HG02943 (cell line): ENCODE measurements at regions not wholly inside any gene's neighbourhood (a gene's known extent, or its start where the extent isn't known, plus 50 kb on each side); places are given as distances from the start of the nearest gene placed in this dataset.

Experiments used
- ATAC-seq: cut with Tn5 transposase; IDR thresholded peaks from one replicate; pipeline ENCODE4 v1.9.1; 2021; ENCODE audit warnings: mild to moderate bottlenecking, low read depth, moderate library complexity; ENCODE audit not compliant: unreplicated experiment

DNA sequence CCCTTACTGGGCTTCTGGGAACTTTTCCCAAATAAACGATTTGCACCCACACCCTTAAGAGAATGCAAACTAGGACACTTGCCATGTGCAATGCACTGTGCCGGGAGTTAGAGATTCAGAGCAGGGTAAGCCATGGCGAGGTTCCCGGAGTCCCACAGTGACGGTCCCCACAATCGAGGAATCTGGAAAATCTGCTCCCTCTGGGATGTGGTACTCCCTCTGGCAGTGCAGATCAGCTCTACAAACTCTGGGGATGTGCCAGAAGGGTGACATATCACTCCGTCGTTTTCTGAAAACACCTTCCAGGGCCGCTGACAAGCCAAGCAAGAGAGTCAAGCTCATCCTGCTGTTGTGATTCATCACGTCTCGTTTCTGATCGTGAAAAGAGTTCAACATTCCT, 537.5 kb downstream of the BCOR start:
- no peak for ATAC-seq

DNA sequence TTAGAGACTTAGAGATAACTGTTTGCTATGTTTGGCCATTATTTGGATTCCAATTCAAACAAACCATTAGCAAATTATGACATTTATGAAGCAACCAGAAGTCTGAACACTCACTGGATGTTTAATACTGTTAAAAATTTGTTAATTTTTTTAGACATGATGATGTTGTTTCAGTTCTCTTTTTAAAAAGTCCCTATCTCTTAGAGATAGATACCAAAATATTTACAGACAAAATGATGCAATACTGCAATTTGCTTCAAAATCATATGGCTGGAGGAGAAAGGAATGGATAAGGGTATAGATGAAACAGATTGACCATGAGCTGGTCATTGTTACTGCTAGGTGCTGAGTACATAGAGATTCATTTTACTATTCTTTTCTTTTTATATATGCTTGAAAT, 534.6 kb downstream of the BCOR start:
- no peak for ATAC-seq

GRCh38 chrX:39564751-39565150, 533.0 kb downstream of the BCOR start:
- no peak for ATAC-seq

DNA sequence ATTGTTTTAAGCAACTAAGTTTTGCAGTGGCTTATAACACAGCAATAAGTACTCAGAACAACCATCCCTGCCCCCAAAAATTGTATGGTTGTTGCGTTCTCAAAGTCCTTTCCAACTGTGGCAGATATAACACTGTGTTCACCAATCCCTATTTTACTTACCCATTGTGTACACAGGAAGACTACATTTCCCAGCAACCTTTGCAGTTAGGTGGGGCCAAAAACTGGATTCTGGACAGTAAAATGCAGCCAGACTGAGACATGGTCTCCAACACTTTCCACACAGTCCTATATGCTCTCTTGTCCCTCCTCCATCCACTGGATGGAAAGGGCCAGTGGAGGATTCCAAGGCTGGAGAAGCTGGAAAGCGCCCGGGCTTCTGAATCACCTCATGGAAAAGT, 523.6 kb downstream of the BCOR start:
- ATAC-seq: no peak

DNA sequence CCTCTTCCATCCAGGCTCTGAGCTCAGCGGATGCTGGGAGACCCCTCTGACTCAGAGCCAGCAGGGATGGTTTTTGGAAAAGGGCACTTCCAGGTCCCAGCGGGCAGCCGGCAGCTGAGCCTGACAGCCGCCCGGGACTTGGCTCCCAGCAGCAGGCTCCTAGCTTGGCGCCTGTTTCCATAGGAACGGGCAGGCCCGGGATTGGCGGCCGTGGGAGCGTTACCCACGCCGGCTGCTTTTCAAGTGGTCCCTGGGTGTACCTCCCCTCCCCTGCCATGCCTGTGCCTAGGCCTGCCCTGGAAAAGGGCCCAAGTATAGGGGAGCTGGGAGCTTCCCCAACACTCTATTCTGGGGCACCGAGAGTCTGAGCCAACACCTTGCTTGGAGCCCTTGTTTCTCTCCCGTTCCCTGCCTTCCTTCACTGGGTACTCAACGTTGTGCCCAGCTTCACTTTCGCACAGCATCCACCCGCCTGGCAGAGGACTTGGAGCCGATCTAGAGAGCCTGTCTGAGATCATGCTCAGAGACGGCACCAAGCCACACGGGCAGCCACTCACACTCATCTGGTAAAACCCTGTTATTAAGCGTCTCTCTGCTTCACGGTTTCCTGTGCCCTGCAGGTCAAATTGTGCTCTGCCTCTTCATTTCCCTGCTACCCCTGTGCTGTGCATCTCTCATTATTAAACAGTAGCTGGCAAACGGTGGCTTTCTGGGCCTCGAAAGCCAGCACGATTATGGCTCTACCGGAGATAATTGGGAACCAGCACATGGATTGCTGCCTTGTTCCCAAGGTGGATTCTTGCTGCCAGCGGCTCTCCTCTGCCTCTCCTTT, 521.5 kb downstream of the BCOR start:
- ATAC-seq: no peak

GRCh38 chrX:39577206-39577984, 520.4 kb downstream of the BCOR start:
- no peak for ATAC-seq

DNA sequence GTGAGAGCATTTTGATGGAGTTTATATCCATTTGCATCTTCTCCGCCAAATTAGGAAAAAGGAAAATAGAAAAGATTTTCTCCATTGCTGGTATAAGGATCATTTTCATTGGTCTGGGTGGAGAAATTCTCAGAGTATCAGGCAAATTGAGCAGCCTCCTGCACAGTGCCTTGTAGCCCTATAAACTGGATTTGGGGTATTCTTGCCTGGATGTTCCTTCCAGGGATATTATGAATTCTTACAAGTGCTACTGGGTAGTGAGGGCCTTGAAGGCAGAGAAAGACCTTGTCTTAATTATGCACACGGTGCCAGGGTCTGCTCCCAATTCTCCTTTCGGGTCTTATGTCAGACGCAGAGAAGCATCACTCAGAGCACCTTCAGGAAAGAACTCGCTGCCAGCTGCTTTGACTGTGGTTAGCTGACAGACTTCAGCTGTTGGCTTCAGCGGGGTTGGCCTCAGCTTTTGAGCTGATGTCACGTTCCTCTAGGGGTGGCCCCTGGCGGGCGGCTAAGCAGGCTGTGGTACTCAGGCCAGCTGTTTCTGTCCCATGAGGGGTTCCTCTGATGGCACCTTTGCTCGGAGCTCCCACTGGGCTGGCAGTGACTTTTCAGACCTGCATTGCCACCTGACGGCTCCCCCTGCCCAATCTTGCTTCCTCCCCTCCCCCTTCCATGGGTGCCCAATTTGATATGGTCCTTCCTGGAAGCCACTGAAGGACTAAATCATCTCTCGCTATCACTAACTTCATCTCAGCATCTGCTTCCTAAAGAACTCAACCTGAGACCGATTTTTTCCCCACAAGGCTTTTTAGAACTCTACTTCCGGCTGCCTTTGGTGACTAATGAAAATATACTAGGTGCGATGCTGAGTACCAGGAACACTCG, 519.5 kb downstream of the BCOR start:
- ATAC-seq: peak; percentile 84

GRCh38 chrX:39580043-39580442, 517.7 kb downstream of the BCOR start:
- ATAC-seq: no peak

GRCh38 chrX:39581411-39581810, 516.3 kb downstream of the BCOR start:
- no peak for ATAC-seq

- no peak for ATAC-seq
These were observed 515.7 kb downstream of the BCOR start for GRCh38 chrX:39582091-39582490.

GRCh38 chrX:39582976-39583375, 514.8 kb downstream of the BCOR start:
- no peak for ATAC-seq

- no peak for ATAC-seq
These were observed 511.9 kb downstream of the BCOR start for GRCh38 chrX:39585808-39586207.

- no peak for ATAC-seq
These were observed 511.4 kb downstream of the BCOR start for GRCh38 chrX:39586359-39586758.

DNA sequence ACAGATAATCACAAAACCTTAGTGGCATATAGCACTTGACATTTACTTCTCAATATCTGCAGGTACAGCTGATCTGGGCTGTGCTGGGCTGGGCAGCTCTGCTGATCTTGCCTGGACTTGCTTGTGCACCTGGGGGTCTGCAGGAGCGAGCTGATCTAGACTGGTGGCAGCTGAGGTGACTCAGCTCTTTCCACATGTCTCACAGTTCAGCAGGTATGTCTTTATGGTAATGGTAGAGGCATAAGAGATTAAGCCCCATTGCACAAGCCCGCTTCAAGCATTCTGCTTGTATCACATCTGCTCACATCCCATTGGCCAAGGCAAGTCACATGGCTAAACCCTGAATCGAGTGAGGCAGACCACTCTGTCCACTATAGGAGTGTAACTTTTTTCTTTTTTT, 506.7 kb downstream of the BCOR start:
- ATAC-seq: no peak

GRCh38 chrX:39592776-39593175, 505.0 kb downstream of the BCOR start:
- ATAC-seq: no peak

- ATAC-seq: no peak
These were observed 501.8 kb downstream of the BCOR start for GRCh38 chrX:39595977-39596376.

GRCh38 chrX:39596437-39596836, 501.3 kb downstream of the BCOR start:
- no peak for ATAC-seq

GRCh38 chrX:39599339-39599738, 498.4 kb downstream of the BCOR start:
- no peak for ATAC-seq

DNA sequence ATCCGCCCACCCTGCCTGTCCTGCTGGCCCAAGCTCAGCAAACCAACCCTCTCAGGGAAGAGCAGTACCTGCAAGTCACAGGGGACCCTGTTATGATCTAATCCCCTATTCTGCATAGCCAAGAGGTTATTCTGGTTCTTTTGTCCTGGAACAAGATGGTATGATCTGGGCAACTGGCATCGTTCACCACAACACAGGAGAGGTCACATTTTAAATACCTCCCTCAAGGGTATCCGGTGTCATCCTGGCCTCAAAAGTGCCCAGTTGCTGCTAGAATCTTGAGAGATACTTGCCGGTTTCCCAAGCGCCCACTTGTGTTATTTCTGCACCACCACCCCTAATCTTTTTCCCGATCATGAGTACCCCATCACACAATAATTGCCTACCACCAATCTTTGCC, 497.5 kb downstream of the BCOR start:
- no peak for ATAC-seq

- no peak for ATAC-seq
These were observed 496.3 kb downstream of the BCOR start for GRCh38 chrX:39601231-39602177.
